ENCODE measurements at regions not wholly inside any gene's neighbourhood (a gene's known extent, or its start where the extent isn't known, plus 50 kb on each side); places are given as distances from the start of the nearest gene placed in this dataset.

DNA sequence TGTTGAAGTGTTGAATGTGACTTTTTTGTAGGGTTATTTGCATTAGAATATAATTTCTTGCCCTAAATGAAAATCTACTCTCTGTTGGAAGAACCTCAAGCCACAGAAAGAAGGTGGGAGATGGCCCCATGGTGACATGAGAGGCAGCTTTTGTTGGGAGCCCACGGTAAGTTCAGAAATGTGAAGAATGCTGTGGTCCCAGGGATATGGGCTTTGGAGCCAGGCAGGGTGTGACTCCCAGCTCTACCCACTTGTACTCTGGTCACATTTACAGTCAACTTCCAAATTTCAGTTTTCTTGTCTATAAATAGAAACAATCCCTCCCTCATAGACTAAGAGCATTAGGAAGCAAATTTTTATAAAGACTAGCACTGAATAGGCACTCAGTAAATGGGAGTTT is 177.8 kb downstream of the RAB28 start:
- no peak overlapping the region for H3K56ac ChIP-seq (replicated peaks; ENCODE audit: insufficient read length, low read depth, low read length)
- no peak for FAIRE-seq
- H2BK5ac ChIP-seq (ENCODE audit: low read depth, low read length): no peak overlapping the region
- H2BK20ac ChIP-seq (ENCODE audit: low read length): no peak overlapping the region
- no peaks in the 10 kb centered on the region for H3K27me3 ChIP-seq (replicated peaks in 1 of 4; ENCODE audit: control insufficient read depth in 3 of 4, extremely low read depth in 1 of 4, insufficient read depth in 3 of 4, low read length in 3 of 4)
- H4K8ac ChIP-seq (ENCODE audit: extremely low read depth, insufficient read depth, low read length): no peak overlapping the region
- no peak overlapping the region for H2BK120ac ChIP-seq (replicated peaks; ENCODE audit: low read depth, low read length)
- no peak overlapping the region for H2BK12ac ChIP-seq (ENCODE audit: low read depth, low read length)
- TF ChIP-seq NRF1 (IDR thresholded peaks at IDR 0.05; ENCODE audit: low read depth, low read length) (no peak), SIRT6 (IDR thresholded peaks at IDR 0.05; ENCODE audit: low read length) (no peak), ZNF274 (IDR thresholded peaks at IDR 0.05; ENCODE audit: borderline replicate concordance, extremely low read depth, low read length) (no peak), EZH2 (IDR thresholded peaks at IDR 0.05; ENCODE audit: low read depth, low read length, severe bottlenecking) (no peak), ASH2L (IDR thresholded peaks at IDR 0.05; ENCODE audit: low read length) (no peak), SAP30 (IDR thresholded peaks at IDR 0.05; ENCODE audit: insufficient read depth, insufficient replicate concordance, low read length) (no peak), FOSL1 (IDR thresholded peaks at IDR 0.05; ENCODE audit: insufficient read depth, low read depth, low read length) (no peak), MAFK (IDR thresholded peaks at IDR 0.05; ENCODE audit: low read depth, low read length) (no peak), RXRA (IDR thresholded peaks at IDR 0.05; ENCODE audit: insufficient read depth, low read depth, low read length) (no peak), SP4 (IDR thresholded peaks at IDR 0.05; ENCODE audit: low read length) (no peak), BACH1 (IDR thresholded peaks at IDR 0.05; ENCODE audit: low read length) (no peak), GABPA (IDR thresholded peaks at IDR 0.05; ENCODE audit: borderline replicate concordance, insufficient read depth, low read length) (no peak), SP1 (IDR thresholded peaks at IDR 0.05; ENCODE audit: low read depth, low read length) (no peak), HDAC6 (IDR thresholded peaks at IDR 0.05; ENCODE audit: low read depth, low read length) (no peak), RAD21 (IDR thresholded peaks at IDR 0.05 in 1 of 2, conservative IDR thresholded peaks at IDR 0.05 in 1 of 2; ENCODE audit: low read depth in 2 of 2, low read length in 2 of 2) (no peak)
- no peak overlapping the region for H3K4me2 ChIP-seq (ENCODE audit: insufficient read depth in 1 of 2, low read depth in 2 of 2, low read length in 2 of 2)
- H3K79me2 ChIP-seq (ENCODE audit: control insufficient read depth in 1 of 2, insufficient read depth in 2 of 2, low read length in 2 of 2): no peaks in the 10 kb centered on the region
- H3K79me1 ChIP-seq (ENCODE audit: low read depth, low read length): no peaks in the 10 kb centered on the region
- no peak overlapping the region for H3K18ac ChIP-seq (ENCODE audit: extremely low read depth, low read length)
- H3K4me1 ChIP-seq (replicated peaks in 1 of 4; ENCODE audit: control insufficient read depth in 3 of 4, insufficient read depth in 4 of 4, low read length in 3 of 4): peaks cover 0 to 3% (median 0%) of the 10 kb centered on the region in 4 experiments; a peak in 1 of 7 replicates
- CTCF ChIA-PET (ENCODE audit: partially characterized antibody): interaction anchor here (1.2 kb wide), 1 partner anchor 125 kb away, joined by 3 read pairs; no protein-coding TSS in a partner anchor
- H3K9me3 ChIP-seq (ENCODE audit: insufficient read depth in 2 of 2, low read depth in 1 of 2, low read length in 1 of 2): peaks cover 0 to 3% of the 10 kb centered on the region in 2 experiments; a peak in 1 of 4 replicates
- H3K36me3 ChIP-seq (ENCODE audit: control insufficient read depth in 2 of 4, insufficient read depth in 4 of 4, low read length in 3 of 4): no peaks in the 10 kb centered on the region
- POLR2A ChIA-PET (ENCODE audit: partially characterized antibody): no interaction called here
- no peak overlapping the region for H3K27ac ChIP-seq (ENCODE audit: low read depth, low read length)
- H2BK15ac ChIP-seq (ENCODE audit: low read length): no peak overlapping the region
- H3K9ac ChIP-seq (replicated peaks in 1 of 4; ENCODE audit: extremely low read depth in 1 of 4, low read depth in 3 of 4, low read length in 3 of 4): no peak overlapping the region
- no peak overlapping the region for H2AFZ ChIP-seq (ENCODE audit: low read length)
- H4K5ac ChIP-seq (ENCODE audit: insufficient read length, low read depth, low read length): no peak overlapping the region
- H3K4ac ChIP-seq (replicated peaks; ENCODE audit: insufficient read length, low read depth, low read length): no peak overlapping the region
- 94% methylated on average over 1 of the region's 1 CpG; no CpG with 5 or more reads in 1 of the 2 experiments for WGBS, 2 experiments (ENCODE audit: extremely low coverage in 1 of 2, insufficient coverage in 1 of 2, insufficient read length in 1 of 2, insufficient replicate concordance in 2 of 2, low coverage in 1 of 2, low lambda C conversion rate in 2 of 2, missing lambda C conversion rate in 1 of 2)
- H2AK5ac ChIP-seq (ENCODE audit: low read depth, low read length): no peak overlapping the region
- H4K20me1 ChIP-seq (replicated peaks in 1 of 2; ENCODE audit: control insufficient read depth in 1 of 2, insufficient read depth in 2 of 2, low read length in 2 of 2): no peaks in the 10 kb centered on the region
- no peak overlapping the region for H3K4me3 ChIP-seq (ENCODE audit: extremely low read depth in 1 of 4, insufficient read depth in 2 of 4, low read depth in 3 of 4, low read length in 4 of 4)
- H4K91ac ChIP-seq (replicated peaks; ENCODE audit: insufficient read length, low read length): peak overlapping the region; percentile 25
- no peak for DNase-seq (ENCODE audit: low read depth in 1 of 2, low spot score in 2 of 2)
- H3K23ac ChIP-seq (ENCODE audit: insufficient read length): no peak overlapping the region
- H3K14ac ChIP-seq (ENCODE audit: insufficient read length): no peak overlapping the region
- H3K23me2 ChIP-seq (ENCODE audit: low read depth, low read length): no peaks in the 10 kb centered on the region
